Activated CD4-positive, alpha-beta T cell treated with anti-CD3 and anti-CD28 coated beads for 36 hours (primary cell): ENCODE measurements at regions not wholly inside any gene's neighbourhood (a gene's known extent, or its start where the extent isn't known, plus 50 kb on each side); places are given as distances from the start of the nearest gene placed in this dataset.
"Not testable (repeated sequence)": the region's sequence is repeated elsewhere in the genome, so short reads cannot be mapped to it uniquely, and the experiment has no call there.

Source experiments
- ATAC-seq: fragments of 200-7000 bp; cut with Tn5 transposase; one replicate; pipeline ENCODE4 v1.10.0; 2021; ENCODE audit warnings: mild to moderate bottlenecking, moderate library complexity
- CTCF ChIA-PET: fragments of 350-600 bp; sonication (Branson Sonifier 250); formaldehyde crosslinking; loops from one replicate; lab custom pipeline; 2021; ENCODE audit warnings: antibody characterized with exemption; lab: Charles Lee
- POLR2A ChIA-PET: fragments of 350-600 bp; sonication (Branson Sonifier 250); formaldehyde crosslinking; loops from one replicate; lab custom pipeline; 2021; ENCODE audit warnings: antibody characterized with exemption, inconsistent platforms; lab: Charles Lee
- DNase-seq: peaks from one replicate; pipeline ENCODE4 v3.0.0-alpha.2; 2020
- H3K27ac Mint-ChIP-seq: one replicate; pipeline ENCODE4 v1.8.0; 2021; ENCODE audit warnings: mixed read lengths
- H3K27me3 Mint-ChIP-seq: one replicate; pipeline ENCODE4 v1.8.0; 2021; ENCODE audit warnings: mixed read lengths
- H3K36me3 Mint-ChIP-seq: one replicate; pipeline ENCODE4 v1.8.0; 2021; ENCODE audit warnings: low read depth, mixed read lengths
- H3K4me1 Mint-ChIP-seq: one replicate; pipeline ENCODE4 v1.8.0; 2021; ENCODE audit warnings: mixed read lengths
- H3K4me3 Mint-ChIP-seq: one replicate; pipeline ENCODE4 v1.8.0; 2021; ENCODE audit warnings: mild to moderate bottlenecking, moderate library complexity, mixed read lengths
- H3K9me3 Mint-ChIP-seq: one replicate; pipeline ENCODE4 v1.8.0; 2021; ENCODE audit warnings: low read depth, mixed read lengths
- intact Hi-C, 2 experiments: fragments of 100-400 bp; cut with DNase I in 1 of 2; cut with micrococcal nuclease in 1 of 2; formaldehyde crosslinking; loops; one replicate each; pipeline versions ENCODE4 v1.14.2 to v1.15.1; 2022 to 2024; cut with DNase I, micrococcal nuclease

GRCh38 chr18:14997357-14997756, 249.4 kb downstream of the ANKRD30B start:
- Mint-ChIP-seq H3K27me3 (no peaks in the 10 kb centered on the region), H3K4me3 (no peak overlapping the region), H3K4me1 (no peaks in the 10 kb centered on the region), H3K36me3 (no peaks in the 10 kb centered on the region), H3K27ac (no peak overlapping the region), H3K9me3 (no peaks in the 10 kb centered on the region)
- DNase-seq (no peak), ATAC-seq (no peak)
- POLR2A ChIA-PET = no interaction called here
- CTCF ChIA-PET = no interaction called here
- intact Hi-C loops = no loop called here

DNA sequence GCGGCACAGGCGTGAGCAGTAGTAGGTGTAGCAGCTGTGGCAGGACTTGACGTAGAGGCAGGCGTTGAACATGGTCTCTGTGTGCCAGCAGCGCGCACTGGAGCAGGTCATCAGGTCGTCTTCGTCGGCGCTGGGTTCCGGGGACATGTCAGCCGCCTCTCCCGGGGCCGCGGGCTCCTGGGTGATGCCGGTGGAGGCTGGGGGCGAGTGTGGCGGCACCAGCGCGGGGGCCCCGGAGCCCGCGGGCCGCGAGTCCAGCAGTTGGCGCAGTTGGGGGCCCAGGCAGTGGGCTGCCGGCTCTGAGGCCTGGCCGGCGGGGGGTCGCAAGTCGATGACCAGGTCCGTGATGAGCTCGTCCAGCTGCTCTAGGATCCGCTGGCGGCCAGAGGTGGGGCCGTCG, 249.9 kb downstream of the ANKRD30B start:
- POLR2A ChIA-PET, CTCF ChIA-PET: not testable (repeated sequence)

DNA sequence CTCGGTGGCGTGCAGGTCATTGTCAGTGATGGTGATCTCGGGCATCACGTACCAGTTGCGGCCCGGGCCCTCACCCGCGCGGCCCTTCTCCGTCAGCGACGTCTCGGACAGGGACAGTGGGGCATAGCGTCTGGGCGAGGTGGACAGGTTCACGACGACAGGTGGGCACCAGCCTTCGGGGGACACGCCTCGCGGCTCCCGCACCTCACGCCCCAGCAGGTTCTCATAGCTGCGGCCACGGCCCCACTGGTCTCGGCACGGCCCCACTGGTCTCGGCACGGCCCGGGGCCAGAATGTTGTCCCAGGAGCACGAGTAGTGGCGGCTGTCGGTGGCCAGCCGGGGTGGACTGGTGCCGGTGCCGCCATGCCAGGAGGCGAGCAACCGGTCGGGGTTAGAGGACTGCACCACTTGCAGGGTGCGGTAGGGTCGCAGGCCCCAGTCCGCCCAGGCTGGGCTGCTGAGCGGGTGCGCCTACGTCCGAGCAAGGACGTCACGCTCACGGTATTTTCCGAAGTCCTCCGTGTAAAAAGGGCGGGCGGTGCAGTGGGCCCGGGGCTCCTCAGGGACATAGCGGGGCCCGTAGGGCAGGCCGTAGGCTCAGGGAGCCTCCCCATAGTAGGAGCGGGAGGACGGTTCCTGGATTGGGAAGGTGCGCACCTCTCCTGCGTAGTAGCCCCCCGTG, 250.5 kb downstream of the ANKRD30B start:
- DNase-seq, H3K9me3 Mint-ChIP-seq, H3K27me3 Mint-ChIP-seq, ATAC-seq, H3K36me3 Mint-ChIP-seq, H3K4me1 Mint-ChIP-seq, CTCF ChIA-PET, POLR2A ChIA-PET, intact Hi-C loops, H3K27ac Mint-ChIP-seq, H3K4me3 Mint-ChIP-seq: not testable (repeated sequence)

More for the DNA sequence above, 249.9 kb downstream of the ANKRD30B start:
- H3K4me1 Mint-ChIP-seq, H3K27me3 Mint-ChIP-seq, H3K9me3 Mint-ChIP-seq, intact Hi-C loops, H3K27ac Mint-ChIP-seq, ATAC-seq, H3K4me3 Mint-ChIP-seq, DNase-seq, H3K36me3 Mint-ChIP-seq: not testable (repeated sequence)

- DNase-seq = no peak
- Mint-ChIP-seq H3K27me3 (no peaks in the 10 kb centered on the region), H3K27ac (no peak overlapping the region), H3K9me3 (no peaks in the 10 kb centered on the region), H3K36me3 (no peaks in the 10 kb centered on the region), H3K4me1 (no peaks in the 10 kb centered on the region), H3K4me3 (no peak overlapping the region)
- CTCF ChIA-PET = no interaction called here
- intact Hi-C loops = no loop called here
- POLR2A ChIA-PET = no interaction called here
- no peak for ATAC-seq
These were observed 251.4 kb downstream of the ANKRD30B start for GRCh38 chr18:14999085-14999975.

GRCh38 chr18:15000119-15001037, 252.4 kb downstream of the ANKRD30B start:
- DNase-seq, POLR2A ChIA-PET, intact Hi-C loops: not testable (repeated sequence)

DNA sequence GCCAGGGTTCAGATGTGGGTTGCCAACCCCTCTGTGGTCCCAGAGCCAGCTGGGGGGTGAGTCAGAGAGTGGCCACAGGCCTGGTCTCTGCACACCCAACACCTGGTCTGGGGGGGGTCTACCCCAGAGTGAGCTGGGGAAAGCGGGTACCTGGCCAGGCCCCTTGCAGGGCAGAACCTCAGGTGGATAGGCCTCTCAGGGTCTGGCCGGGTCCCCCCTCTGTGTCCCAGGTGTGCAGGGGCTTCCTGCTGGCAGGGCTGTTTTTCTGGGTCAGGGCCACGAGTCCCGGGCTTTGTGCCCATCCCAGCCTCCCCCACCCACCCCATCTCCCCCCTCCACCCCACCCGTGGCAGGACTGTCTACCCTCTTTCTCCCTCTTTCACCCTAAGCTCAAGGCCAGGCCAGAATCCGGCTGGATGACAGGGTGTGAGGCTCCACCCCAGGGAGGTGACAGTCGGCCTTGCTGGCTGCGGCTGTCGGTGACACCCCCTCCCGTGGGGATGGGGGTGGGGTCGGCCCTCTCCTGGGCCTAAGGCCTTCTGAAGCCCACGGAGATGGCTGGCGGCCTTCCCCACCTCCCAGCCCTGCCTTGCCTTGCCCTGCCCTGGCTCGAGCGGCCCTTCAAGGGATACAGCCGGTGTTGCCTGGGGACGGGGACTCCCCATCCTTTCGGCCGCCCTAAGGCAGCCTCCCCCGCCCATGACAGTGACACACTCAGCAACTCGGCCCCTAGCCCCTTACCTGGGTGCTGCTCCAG, 253.2 kb downstream of the ANKRD30B start:
- H3K9me3 Mint-ChIP-seq, DNase-seq, H3K4me1 Mint-ChIP-seq, H3K27me3 Mint-ChIP-seq, intact Hi-C loops, H3K4me3 Mint-ChIP-seq, ATAC-seq, CTCF ChIA-PET, H3K36me3 Mint-ChIP-seq, POLR2A ChIA-PET, H3K27ac Mint-ChIP-seq: not testable (repeated sequence)

More at GRCh38 chr18:15000119-15001037, 252.4 kb downstream of the ANKRD30B start:
- H3K27ac Mint-ChIP-seq, H3K27me3 Mint-ChIP-seq, H3K9me3 Mint-ChIP-seq, H3K4me3 Mint-ChIP-seq, H3K36me3 Mint-ChIP-seq, CTCF ChIA-PET, H3K4me1 Mint-ChIP-seq: not testable (repeated sequence)
- ATAC-seq = peak; percentile 36

- POLR2A ChIA-PET, H3K27ac Mint-ChIP-seq, intact Hi-C loops, H3K36me3 Mint-ChIP-seq, CTCF ChIA-PET, H3K9me3 Mint-ChIP-seq, DNase-seq, ATAC-seq, H3K27me3 Mint-ChIP-seq, H3K4me1 Mint-ChIP-seq, H3K4me3 Mint-ChIP-seq: not testable (repeated sequence)
These were observed 253.8 kb downstream of the ANKRD30B start for GRCh38 chr18:15001795-15002107.

DNA sequence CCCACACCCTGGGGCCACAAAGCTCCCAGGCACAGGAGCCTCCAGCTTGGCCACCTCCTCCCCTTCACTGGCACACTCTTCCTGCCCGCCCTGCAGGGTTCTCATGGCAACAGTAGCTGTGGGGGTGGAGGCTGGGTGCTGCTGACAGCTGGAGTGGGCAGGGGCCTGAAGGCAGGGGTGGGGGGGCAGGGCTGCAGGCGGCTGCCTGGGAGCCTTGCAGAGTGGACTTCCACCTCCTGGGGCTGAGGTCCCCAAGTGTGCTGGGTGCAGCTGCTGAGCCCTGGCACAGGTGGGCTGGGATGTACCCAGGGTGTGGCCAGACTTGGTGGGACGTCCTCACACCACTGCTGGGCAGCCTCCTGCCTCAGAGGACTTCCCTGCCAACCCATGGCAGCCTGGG, 254.8 kb downstream of the ANKRD30B start:
- H3K9me3 Mint-ChIP-seq, intact Hi-C loops, ATAC-seq, H3K27ac Mint-ChIP-seq, H3K36me3 Mint-ChIP-seq, H3K27me3 Mint-ChIP-seq, H3K4me1 Mint-ChIP-seq, CTCF ChIA-PET, H3K4me3 Mint-ChIP-seq, POLR2A ChIA-PET, DNase-seq: not testable (repeated sequence)

DNA sequence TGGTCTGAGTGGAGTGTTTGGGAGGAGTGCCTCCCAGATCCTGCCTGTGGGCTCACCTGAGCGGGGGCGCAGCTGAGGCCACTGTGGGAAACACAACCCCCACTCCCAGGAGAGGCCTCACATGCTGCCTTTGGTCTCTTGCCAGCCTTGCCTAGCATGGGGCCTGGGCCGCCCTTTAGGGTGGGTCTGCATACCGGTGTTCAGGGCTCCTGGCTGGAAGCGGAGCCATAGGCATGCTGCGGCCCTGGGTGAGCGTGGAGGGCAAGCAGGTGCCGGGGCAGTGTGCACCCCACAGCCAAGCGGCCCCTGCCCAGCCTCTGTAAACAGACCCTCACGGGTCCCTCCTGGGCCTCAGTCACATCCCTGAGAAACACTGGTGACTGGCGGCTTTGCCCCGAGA, 255.3 kb downstream of the ANKRD30B start:
- H3K9me3 Mint-ChIP-seq, ATAC-seq, POLR2A ChIA-PET, CTCF ChIA-PET, H3K36me3 Mint-ChIP-seq, H3K4me1 Mint-ChIP-seq, intact Hi-C loops, H3K27me3 Mint-ChIP-seq, DNase-seq, H3K27ac Mint-ChIP-seq, H3K4me3 Mint-ChIP-seq: not testable (repeated sequence)

DNA sequence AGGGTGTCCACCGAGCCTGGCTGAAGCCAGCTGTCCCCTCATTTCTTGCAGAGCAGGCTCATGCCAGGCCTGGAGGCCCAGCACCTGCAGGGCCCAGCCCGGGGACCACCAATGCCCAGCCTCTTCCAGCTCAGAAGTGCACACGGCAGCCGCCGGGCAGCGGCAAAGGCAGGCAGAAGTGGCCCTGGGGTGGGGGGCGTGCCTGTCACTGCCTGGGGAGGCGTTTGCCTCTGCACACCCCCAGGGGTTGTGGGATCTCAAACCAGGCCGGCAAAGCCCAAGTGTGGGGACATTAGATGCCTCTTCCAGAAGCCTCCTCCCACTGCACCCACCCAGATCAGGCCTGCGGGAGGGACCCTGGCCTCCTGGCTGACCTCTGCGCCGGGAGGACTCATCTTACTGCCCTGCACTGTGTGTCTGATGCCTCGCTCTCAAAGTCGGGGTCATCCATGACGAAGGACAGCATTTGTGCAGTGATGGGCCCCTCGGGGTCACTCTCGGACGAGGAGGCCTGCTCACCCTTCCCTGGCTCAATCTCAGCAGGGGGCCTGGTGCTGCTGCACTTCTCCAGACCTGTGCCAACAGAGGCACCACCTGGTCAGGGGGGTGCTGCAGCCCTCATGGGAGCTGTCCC, 255.8 kb downstream of the ANKRD30B start:
- ATAC-seq, H3K9me3 Mint-ChIP-seq, DNase-seq, H3K4me1 Mint-ChIP-seq, H3K27ac Mint-ChIP-seq, H3K4me3 Mint-ChIP-seq, H3K27me3 Mint-ChIP-seq, H3K36me3 Mint-ChIP-seq, intact Hi-C loops, POLR2A ChIA-PET, CTCF ChIA-PET: not testable (repeated sequence)
